Stimulated activated CD8-positive, alpha-beta memory T cell treated with anti-CD3 and anti-CD28 coated beads, Interleukin-7, amount 100 ng/mL, for 4 hours (primary cell): ENCODE measurements at regions not wholly inside any gene's neighbourhood (a gene's known extent, or its start where the extent isn't known, plus 50 kb on each side); places are given as distances from the start of the nearest gene placed in this dataset.
"Not testable (repeated sequence)": the region's sequence is repeated elsewhere in the genome, so short reads cannot be mapped to it uniquely, and the experiment has no call there.

Source experiments
- DNase-seq, 2 donors: peaks; one replicate each; pipeline ENCODE4 v3.0.0-alpha.2; 2020; ENCODE audit warnings: low read depth in 2 of 2

DNA sequence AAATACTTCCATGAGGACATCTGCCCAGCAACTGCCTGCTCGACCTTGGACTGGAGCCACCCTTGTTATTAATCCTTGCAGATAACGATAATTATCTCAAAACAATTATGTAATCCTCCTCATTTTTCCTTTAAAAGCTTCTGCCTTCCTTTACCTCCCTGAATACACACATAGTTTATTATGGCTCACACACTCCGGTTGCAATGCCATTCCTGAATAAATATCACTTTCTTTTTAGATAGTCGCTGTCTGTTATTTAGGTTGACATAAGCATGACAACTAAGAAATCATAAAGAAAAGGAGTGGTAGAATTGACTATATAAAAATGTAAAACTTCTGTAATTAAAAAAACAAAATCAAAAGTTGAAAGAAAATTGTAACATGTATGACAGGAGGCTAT, 64.8 kb downstream of the B4GALT7 start:
- not testable (repeated sequence) for DNase-seq

DNA sequence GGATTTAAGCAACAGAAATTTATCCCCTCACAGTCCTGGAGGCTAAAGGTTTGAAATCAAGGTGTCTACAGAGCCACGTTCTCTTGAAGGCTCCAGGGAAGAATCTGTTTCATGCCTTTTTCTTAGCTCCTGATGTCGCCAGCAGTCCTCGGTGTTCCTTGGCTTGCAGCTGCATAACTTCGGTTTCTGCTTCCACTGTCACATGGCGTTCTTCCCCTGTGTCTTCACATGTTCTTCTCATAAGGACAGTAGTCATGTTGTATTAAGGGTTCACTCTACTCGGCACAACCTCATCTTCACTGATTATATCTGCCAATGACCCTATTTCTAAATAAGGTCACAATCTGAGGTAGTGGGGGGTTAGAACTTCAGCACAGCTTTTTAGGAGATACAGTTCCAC, 65.2 kb downstream of the B4GALT7 start:
- not testable (repeated sequence) for DNase-seq

DNA sequence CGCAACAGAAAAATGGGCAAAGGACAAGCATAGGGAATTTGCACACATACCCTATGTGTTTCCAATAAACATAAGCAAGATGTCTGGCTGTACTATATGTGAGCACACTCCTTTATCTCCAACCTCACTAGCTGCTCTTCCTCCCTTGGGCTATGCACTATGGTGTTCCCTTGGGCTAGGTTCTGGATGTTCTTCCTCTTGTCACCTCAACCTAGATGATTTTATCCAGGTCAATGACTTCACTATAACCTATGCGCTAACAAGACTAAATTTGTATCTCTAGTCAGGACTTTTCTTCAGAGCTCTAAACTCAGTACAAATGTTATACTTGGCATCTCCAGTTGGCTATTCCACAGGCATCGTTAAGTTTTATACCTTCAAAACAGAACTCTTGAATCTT, 66.0 kb downstream of the B4GALT7 start:
- not testable (repeated sequence) for DNase-seq

DNA sequence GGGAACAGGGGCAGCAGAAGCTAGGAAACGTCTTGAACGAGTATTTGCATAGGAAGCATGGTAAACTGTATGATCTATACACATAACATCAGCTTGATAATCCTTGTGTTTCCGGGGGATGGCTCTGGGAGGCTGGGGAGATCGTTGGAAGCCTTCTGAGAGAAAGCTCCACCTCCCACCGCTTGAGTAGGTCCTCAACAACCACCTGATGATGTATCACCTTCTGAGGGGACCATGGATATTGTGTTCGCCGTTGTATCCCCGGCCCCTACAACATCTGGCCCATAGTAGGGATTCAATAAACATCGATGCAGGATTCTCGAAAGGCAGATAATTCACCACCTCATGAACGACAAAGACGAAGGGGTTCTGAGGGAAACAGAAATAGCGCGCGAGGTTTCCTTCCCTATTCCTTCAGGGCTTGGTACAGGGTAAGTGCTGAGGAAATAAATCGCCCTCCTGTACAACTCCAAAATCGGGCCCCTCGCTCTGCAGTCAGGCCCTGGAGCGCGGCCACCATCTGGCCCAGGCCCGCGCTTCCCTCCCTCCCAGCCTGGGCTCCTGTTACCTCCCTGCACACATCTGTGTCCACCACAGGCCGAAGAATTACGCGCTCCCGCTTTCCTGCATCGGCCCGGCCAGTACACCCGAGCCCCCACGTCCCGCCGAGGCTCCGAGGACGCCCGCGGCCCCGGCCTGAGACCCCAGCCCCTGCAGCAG, 71.3 kb downstream of the B4GALT7 start:
- DNase-seq: not testable (repeated sequence)

DNA sequence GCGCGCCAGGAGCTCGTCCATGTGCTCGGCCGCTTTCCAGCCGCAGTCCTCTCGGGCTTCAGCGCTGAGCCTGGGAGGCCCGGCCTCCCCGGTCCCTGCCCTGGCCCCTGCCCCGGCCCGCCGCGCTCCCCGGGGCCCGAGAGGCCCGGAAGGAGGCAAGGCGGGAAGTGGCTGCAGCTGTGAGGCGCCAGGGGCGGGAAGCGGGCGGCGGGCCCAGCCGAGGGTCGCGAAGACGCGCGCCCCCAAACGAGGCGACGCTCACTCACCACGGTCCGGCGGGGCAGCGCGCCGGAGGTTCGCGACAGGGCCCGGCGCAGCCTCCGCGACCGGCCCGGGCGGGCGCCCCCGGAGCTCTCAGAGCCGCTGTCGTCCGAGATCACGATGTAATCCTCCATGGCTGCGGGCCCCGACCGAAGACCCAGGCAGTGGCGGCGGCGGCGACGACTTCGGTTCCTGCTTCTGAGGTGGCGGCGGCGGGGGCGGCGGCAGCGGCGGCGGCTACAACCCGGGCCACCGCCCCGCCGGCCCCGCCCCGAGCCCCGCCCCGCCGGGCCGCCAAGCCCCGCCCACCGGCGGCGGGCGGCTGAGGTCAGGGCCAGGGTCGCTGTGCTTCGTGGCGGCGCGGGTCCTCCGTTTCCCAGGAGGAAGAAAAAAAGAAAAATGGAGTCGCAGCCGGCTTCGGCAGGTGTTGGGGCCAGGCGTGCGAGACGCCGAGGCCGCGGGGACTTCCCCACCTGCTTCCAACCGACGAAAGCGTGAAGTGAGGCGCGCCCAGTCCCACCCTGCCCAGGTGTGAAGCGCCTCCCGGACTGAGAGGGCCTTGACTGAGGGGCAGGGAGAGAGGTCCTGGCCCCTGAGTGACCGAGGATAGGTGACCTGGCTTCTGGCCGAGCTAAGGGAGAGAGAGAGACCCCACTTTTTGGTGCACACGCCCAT, 72.1 kb downstream of the B4GALT7 start:
- peak; percentile 52 to 75 for DNase-seq
